H1 (cell line): ENCODE measurements at regions not wholly inside any gene's neighbourhood (a gene's known extent, or its start where the extent isn't known, plus 50 kb on each side); places are given as distances from the start of the nearest gene placed in this dataset.

Experiments used
- CTCF ChIA-PET: fragments of 300-600 bp; sonication (Branson Sonifier 250); formaldehyde crosslinking; loops from one replicate; lab custom pipeline; 2021; ENCODE audit not compliant: partially characterized antibody; lab: Charles Lee
- POLR2A ChIA-PET: fragments of 300-600 bp; sonication (Branson Sonifier 250); formaldehyde crosslinking; loops from one replicate; lab custom pipeline; 2021; ENCODE audit warnings: inconsistent platforms; ENCODE audit not compliant: partially characterized antibody; lab: Charles Lee
- DNase-seq, 2 experiments: peaks; one replicate each; pipeline versions ENCODE4 v3.0.0 to v3.0.0-alpha.2; 2010 to 2022; ENCODE audit warnings: low spot score in 2 of 2, low read depth in 1 of 2, mixed read lengths in 1 of 2
- FAIRE-seq: peaks from 2 replicates; lab custom pipeline; 2011; peaks lifted over from hg19 to GRCh38; lab: Jason Lieb, UNC
- H2AFZ ChIP-seq: 2 replicates; pipeline ENCODE4 v1.8.1; 2012; ENCODE audit warnings: low read length, inconsistent platforms
- H2AK5ac ChIP-seq: 2 replicates; pipeline ENCODE4 v1.6.1; 2013; ENCODE audit warnings: low read depth, low read length
- H2BK120ac ChIP-seq: replicated peaks from 2 replicates; pipeline ENCODE3; 2013; ENCODE audit warnings: low read depth, low read length, inconsistent platforms
- H2BK12ac ChIP-seq: 2 replicates; pipeline ENCODE4 v1.6.1; 2013; ENCODE audit warnings: low read depth, low read length
- H2BK15ac ChIP-seq: 2 replicates; pipeline ENCODE4 v1.6.1; 2013; ENCODE audit warnings: low read length
- H2BK20ac ChIP-seq: 2 replicates; pipeline ENCODE4 v1.6.1; 2013; ENCODE audit warnings: low read length
- H2BK5ac ChIP-seq: 2 replicates; pipeline ENCODE4 v1.6.1; 2013; ENCODE audit warnings: low read depth, low read length
- H3K14ac ChIP-seq: 2 replicates; pipeline ENCODE4 v1.6.1; 2013; ENCODE audit warnings: inconsistent platforms; ENCODE audit not compliant: insufficient read length
- H3K18ac ChIP-seq: 2 replicates; pipeline ENCODE4 v1.6.1; 2013; ENCODE audit warnings: low read length; ENCODE audit errors: extremely low read depth
- H3K23ac ChIP-seq: 2 replicates; pipeline ENCODE4 v1.6.1; 2013; ENCODE audit warnings: inconsistent platforms; ENCODE audit not compliant: insufficient read length
- H3K23me2 ChIP-seq: 2 replicates; pipeline ENCODE4 v1.6.1; 2013; ENCODE audit warnings: low read depth, low read length
- H3K27ac ChIP-seq: 2 replicates; pipeline ENCODE4 v1.6.1; 2011; ENCODE audit warnings: low read depth, low read length, inconsistent platforms
- H3K27me3 ChIP-seq, 4 experiments: replicated peaks in 1 of 4; 1 replicate in 1 of 4; 2 replicates in 3 of 4; pipeline versions ENCODE4 v1.6.1 to v1.8.1; 2011 to 2013; ENCODE audit warnings: low read length in 3 of 4, mild to moderate bottlenecking in 3 of 4, inconsistent platforms in 2 of 4, mixed read lengths in 2 of 4, moderate library complexity in 1 of 4; ENCODE audit not compliant: control insufficient read depth in 3 of 4, insufficient read depth in 3 of 4; ENCODE audit errors: extremely low read depth in 1 of 4
- H3K36me3 ChIP-seq, 4 experiments: 2 replicates each; pipeline versions ENCODE4 v1.6.1 to v1.8.1; 2011 to 2013; ENCODE audit warnings: mild to moderate bottlenecking in 4 of 4, low read length in 3 of 4, moderate library complexity in 2 of 4, control low read depth in 1 of 4, inconsistent platforms in 1 of 4; ENCODE audit not compliant: insufficient read depth in 4 of 4, control insufficient read depth in 2 of 4
- H3K4ac ChIP-seq: replicated peaks from 2 replicates; pipeline ENCODE3; 2013; ENCODE audit warnings: low read length, low read depth, mixed read lengths, inconsistent platforms; ENCODE audit not compliant: insufficient read length
- H3K4me1 ChIP-seq, 4 experiments: replicated peaks in 1 of 4; 1 replicate in 1 of 4; 2 replicates in 3 of 4; pipeline versions ENCODE4 v1.6.1 to v1.8.1; 2011 to 2013; ENCODE audit warnings: low read length in 3 of 4, inconsistent platforms in 2 of 4, mixed read lengths in 1 of 4; ENCODE audit not compliant: insufficient read depth in 4 of 4, control insufficient read depth in 3 of 4
- H3K4me2 ChIP-seq, 2 experiments: 2 replicates each; pipeline versions ENCODE4 v1.6.1 to v1.8.1; 2011 to 2013; ENCODE audit warnings: low read depth in 2 of 2, low read length in 2 of 2, control low read depth in 1 of 2, inconsistent platforms in 1 of 2, mild to moderate bottlenecking in 1 of 2; ENCODE audit not compliant: insufficient read depth in 1 of 2
- H3K4me3 ChIP-seq, 4 experiments: fragments of 200-600, 300-600 bp in 1 of 4; sonication (generic), shearing (Covaris generic), sonication (Bioruptor Twin) in 1 of 4; 2 replicates each; pipeline versions ENCODE4 v1.5.1 to v1.8.1; 2011 to 2016; ENCODE audit warnings: low read length in 4 of 4, low read depth in 3 of 4, control low read depth in 2 of 4, inconsistent platforms in 2 of 4, mild to moderate bottlenecking in 2 of 4, mixed read lengths in 1 of 4, moderate library complexity in 1 of 4; ENCODE audit not compliant: insufficient read depth in 2 of 4; ENCODE audit errors: extremely low read depth in 1 of 4
- H3K56ac ChIP-seq: replicated peaks from 2 replicates; pipeline ENCODE3; 2013; ENCODE audit warnings: low read depth, mild to moderate bottlenecking, mixed read lengths, low read length, inconsistent platforms; ENCODE audit not compliant: insufficient read length
- H3K79me1 ChIP-seq: 2 replicates; pipeline ENCODE4 v1.6.1; 2013; ENCODE audit warnings: low read depth, low read length, control low read depth
- H3K79me2 ChIP-seq, 2 experiments: 2 replicates each; pipeline versions ENCODE4 v1.6.1 to v1.8.1; 2012 to 2013; ENCODE audit warnings: low read length in 2 of 2, mild to moderate bottlenecking in 2 of 2, inconsistent platforms in 1 of 2; ENCODE audit not compliant: insufficient read depth in 2 of 2, control insufficient read depth in 1 of 2
- H3K9ac ChIP-seq, 4 experiments: replicated peaks in 1 of 4; 1 replicate in 1 of 4; 2 replicates in 3 of 4; pipeline versions ENCODE4 v1.6.1 to v1.8.1; 2011 to 2013; ENCODE audit warnings: low read depth in 3 of 4, low read length in 3 of 4, control low read depth in 2 of 4, mild to moderate bottlenecking in 2 of 4, moderate library complexity in 2 of 4, inconsistent platforms in 1 of 4; ENCODE audit errors: extremely low read depth in 1 of 4
- H3K9me3 ChIP-seq, 2 experiments: 2 replicates each; pipeline versions ENCODE4 v1.6.1 to v1.8.1; 2012 to 2013; ENCODE audit warnings: mild to moderate bottlenecking in 2 of 2, moderate library complexity in 2 of 2, control low read depth in 1 of 2, inconsistent platforms in 1 of 2, low read depth in 1 of 2, low read length in 1 of 2, mixed read lengths in 1 of 2; ENCODE audit not compliant: insufficient read depth in 2 of 2
- H4K20me1 ChIP-seq, 2 experiments: replicated peaks in 1 of 2; 2 replicates each; pipeline versions ENCODE3 to v1.8.1; 2011 to 2013; ENCODE audit warnings: inconsistent platforms in 2 of 2, low read length in 2 of 2, mild to moderate bottlenecking in 1 of 2; ENCODE audit not compliant: insufficient read depth in 2 of 2, control insufficient read depth in 1 of 2
- H4K5ac ChIP-seq: 2 replicates; pipeline ENCODE4 v1.6.1; 2013; ENCODE audit warnings: low read length, low read depth, mixed read lengths, inconsistent platforms; ENCODE audit not compliant: insufficient read length
- H4K8ac ChIP-seq: 2 replicates; pipeline ENCODE4 v1.8.0; 2013; ENCODE audit warnings: mild to moderate bottlenecking, moderate library complexity, low read length, inconsistent platforms; ENCODE audit not compliant: insufficient read depth; ENCODE audit errors: extremely low read depth
- H4K91ac ChIP-seq: replicated peaks from 2 replicates; pipeline ENCODE3; 2013; ENCODE audit warnings: low read length, mixed read lengths, inconsistent platforms; ENCODE audit not compliant: insufficient read length
- JUN ChIP-seq: IDR thresholded peaks from 2 replicates; pipeline ENCODE4 v1.6.1; 2011; ENCODE audit warnings: low read depth, mild to moderate bottlenecking, improper control_type of control experiment, low read length
- SIRT6 ChIP-seq: IDR thresholded peaks from one replicate; pipeline ENCODE4 v1.7.1; 2012; ENCODE audit warnings: low read length, inconsistent platforms
- TBP ChIP-seq: IDR thresholded peaks from 2 replicates; pipeline ENCODE4 v1.6.1; 2011; ENCODE audit warnings: low read depth, low read length, improper control_type of control experiment
- WGBS, 2 experiments: shearing (Covaris generic) in 1 of 2; methylation state at CpG; one replicate each; pipeline versions ENCODE4 v1.1.6 to v1.1.7; 2013 to 2015; ENCODE audit warnings: low lambda C conversion rate in 2 of 2, mixed read lengths in 2 of 2, inconsistent platforms in 1 of 2, low coverage in 1 of 2, missing lambda C conversion rate in 1 of 2; ENCODE audit not compliant: insufficient replicate concordance in 2 of 2, insufficient coverage in 1 of 2, insufficient read length in 1 of 2; ENCODE audit errors: extremely low coverage in 1 of 2, missing lambda C conversion rate in 1 of 2; 5-methylcytosine and 5-hydroxymethylcytosine counted together

DNA sequence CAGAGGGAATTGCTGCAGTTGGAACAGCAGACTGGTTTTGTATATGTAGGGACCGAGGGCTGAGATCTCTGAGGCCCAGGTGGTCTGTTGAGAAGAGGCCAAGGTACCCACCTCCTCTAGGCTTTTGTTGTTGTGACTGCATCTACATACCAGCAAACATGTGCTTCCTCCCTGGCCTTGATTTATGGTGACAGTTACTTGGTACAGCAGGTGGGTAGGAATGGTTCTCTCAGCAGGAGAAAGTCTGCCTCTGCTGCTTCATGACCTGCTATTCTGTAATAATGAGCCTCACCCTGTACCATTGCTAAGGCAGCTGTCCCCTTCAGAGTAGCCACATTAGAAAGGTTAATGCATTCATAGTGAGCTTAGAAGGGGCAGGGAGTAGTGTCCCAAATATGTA is 196.7 kb upstream of the PELI2 start:
- no peak overlapping the region for H4K5ac ChIP-seq
- no peak overlapping the region for H4K8ac ChIP-seq
- H3K9ac ChIP-seq = no peak overlapping the region
- no peaks in the 10 kb centered on the region for H3K79me1 ChIP-seq
- H3K23ac ChIP-seq = no peak overlapping the region
- no peak overlapping the region for H2BK15ac ChIP-seq
- H3K27ac ChIP-seq = no peak overlapping the region
- no peaks in the 10 kb centered on the region for H3K36me3 ChIP-seq
- no peak overlapping the region for H2BK20ac ChIP-seq
- no peak overlapping the region for H3K4me3 ChIP-seq
- no peak overlapping the region for H3K18ac ChIP-seq
- ChIA-PET POLR2A (no interaction called here), CTCF (no interaction called here)
- H4K91ac ChIP-seq = no peak overlapping the region
- no peak overlapping the region for H2BK12ac ChIP-seq
- no peak overlapping the region for H2BK5ac ChIP-seq
- peaks cover 2 to 5% (median 3%) of the 10 kb centered on the region in 4 experiments; a peak in 5 of 7 replicates for H3K4me1 ChIP-seq
- no peaks in the 10 kb centered on the region for H3K79me2 ChIP-seq
- no peaks in the 10 kb centered on the region for H3K23me2 ChIP-seq
- no peak overlapping the region for H2AFZ ChIP-seq
- DNase-seq (no peak), FAIRE-seq (no peak)
- H3K4ac ChIP-seq = no peak overlapping the region
- no peak overlapping the region for H2BK120ac ChIP-seq
- TF ChIP-seq JUN = no peak
- no peak for TF ChIP-seq SIRT6
- TF ChIP-seq TBP = no peak
- H3K27me3 ChIP-seq = no peaks in the 10 kb centered on the region
- H3K56ac ChIP-seq = no peak overlapping the region
- 83% methylated on average over 1 of the region's 1 CpG; no CpG with 5 or more reads in 1 of the 2 experiments for WGBS, 2 experiments
- H3K14ac ChIP-seq = no peak overlapping the region
- no peak overlapping the region for H2AK5ac ChIP-seq
- no peaks in the 10 kb centered on the region; a peak in 1 of 4 replicates for H3K9me3 ChIP-seq
- no peaks in the 10 kb centered on the region for H4K20me1 ChIP-seq
- H3K4me2 ChIP-seq = no peak overlapping the region
